H1 (cell line): ENCODE measurements at regions not wholly inside any gene's neighbourhood (a gene's known extent, or its start where the extent isn't known, plus 50 kb on each side); places are given as distances from the start of the nearest gene placed in this dataset.

Experiments
- ATF2 ChIP-seq: IDR thresholded peaks from 2 replicates; pipeline ENCODE4 v1.6.1; 2012; ENCODE audit warnings: low read length, inconsistent platforms
- ATF3 ChIP-seq: IDR thresholded peaks from 2 replicates; pipeline ENCODE4 v1.6.1; 2011; ENCODE audit warnings: low read depth, mild to moderate bottlenecking, low read length; ENCODE audit not compliant: insufficient read depth
- BCL11A ChIP-seq, 2 experiments: IDR thresholded peaks; one replicate each; pipeline ENCODE4 v1.6.1; 2011; ENCODE audit warnings: low read depth in 2 of 2, low read length in 2 of 2, mild to moderate bottlenecking in 2 of 2
- CHD7 ChIP-seq: fragments of 300-600 bp; sonication (generic); IDR thresholded peaks from 2 replicates; pipeline ENCODE4 v1.7.1; 2012; ENCODE audit warnings: low read length, moderate library complexity, mild to moderate bottlenecking, inconsistent platforms; ENCODE audit not compliant: insufficient replicate concordance
- CTCF ChIP-seq, 3 experiments: IDR thresholded peaks; 1 replicate in 2 of 3; 2 replicates in 1 of 3; pipeline versions ENCODE4 v1.5.1 to v1.6.1; 2011; ENCODE audit warnings: low read length in 3 of 3, mild to moderate bottlenecking in 3 of 3, inconsistent platforms in 2 of 3, low read depth in 1 of 3, moderate library complexity in 1 of 3; ENCODE audit not compliant: insufficient read depth in 1 of 3; ENCODE audit errors: control extremely low read depth in 1 of 3
- HDAC2 ChIP-seq, 2 experiments: fragments of 300-600 bp in 1 of 2; sonication (generic) in 1 of 2; IDR thresholded peaks; 2 replicates each; pipeline ENCODE4 v1.6.1; 2011 to 2012; ENCODE audit warnings: low read depth in 2 of 2, low read length in 2 of 2, mild to moderate bottlenecking in 2 of 2, moderate library complexity in 2 of 2, borderline replicate concordance in 1 of 2, inconsistent platforms in 1 of 2
- POLR2A ChIP-seq, 2 experiments: IDR thresholded peaks; 1 replicate in 1 of 2; 2 replicates in 1 of 2; pipeline ENCODE4 v1.6.1; 2011; ENCODE audit warnings: low read depth in 2 of 2, low read length in 2 of 2, mild to moderate bottlenecking in 2 of 2; ENCODE audit errors: control extremely low read depth in 1 of 2

- TF ChIP-seq CHD7 (no peak), CTCF (IDR thresholded peaks at IDR 0.05; ENCODE audit: control extremely low read depth in 1 of 3, insufficient read depth in 1 of 3, low read depth in 1 of 3, low read length in 3 of 3) (no peak), BCL11A (IDR thresholded peaks at IDR 0.05; ENCODE audit: low read depth in 2 of 2, low read length in 2 of 2) (no peak), POLR2A (IDR thresholded peaks at IDR 0.05; ENCODE audit: control extremely low read depth in 1 of 2, low read depth in 2 of 2, low read length in 2 of 2) (no peak), HDAC2 (IDR thresholded peaks at IDR 0.05; ENCODE audit: borderline replicate concordance in 1 of 2, low read depth in 2 of 2, low read length in 2 of 2) (no peak), ATF3 (no peak), ATF2 (no peak)
Observed at GRCh38 chr2:139626128-139626527, 845.9 kb upstream of the NXPH2 start (continued).
